ENCODE measurements at regions not wholly inside any gene's neighbourhood (a gene's known extent, or its start where the extent isn't known, plus 50 kb on each side); places are given as distances from the start of the nearest gene placed in this dataset.

- H3K9me3 ChIP-seq (ENCODE audit: control insufficient read depth, low read depth, low read length), result peaks cover 74% of the 10 kb centered on the region
- Mint-ChIP-seq H3K4me3 (no peak overlapping the region), H3K4me1 (no peaks in the 10 kb centered on the region), H3K9me3 (peaks cover 86 to 87% of the 10 kb centered on the region in 2 experiments), H3K36me3 (ENCODE audit: insufficient read depth in 1 of 3, low read depth in 3 of 3) (peaks cover 0 to 19% (median 18%) of the 10 kb centered on the region in 3 experiments; a peak in 6 of 7 replicates), H3K27me3 (ENCODE audit: low read depth) (peaks cover 3% of the 10 kb centered on the region), H3K27ac (no peak overlapping the region)
- no peak overlapping the region for H3T11ph ChIP-seq (ENCODE audit: low read length)
- no peaks in the 10 kb centered on the region for H3K23me2 ChIP-seq (ENCODE audit: insufficient read length, low read depth, low read length, poor library complexity, severe bottlenecking)
- H3K79me1 ChIP-seq (ENCODE audit: insufficient read depth, low read depth, low read length, poor library complexity, severe bottlenecking), result no peaks in the 10 kb centered on the region
- no peak overlapping the region for H3K4ac ChIP-seq (ENCODE audit: low read depth, low read length)
- no peak for TF ChIP-seq CTCF (conservative IDR thresholded peaks at IDR 0.05)
- no peak overlapping the region for H4K5ac ChIP-seq (ENCODE audit: insufficient read length, low read depth, low read length)
- no peak overlapping the region for H3K4me2 ChIP-seq (ENCODE audit: insufficient read depth, insufficient read length, low read length)
- H3K18ac ChIP-seq (ENCODE audit: insufficient read length, low read depth, low read length), result no peak overlapping the region
- no peak overlapping the region for H3K56ac ChIP-seq (ENCODE audit: insufficient read length, low read depth, low read length)
- H3K27me3 ChIP-seq (ENCODE audit: insufficient read depth, low read length), result no peaks in the 10 kb centered on the region
- no peaks in the 10 kb centered on the region for H4K20me1 ChIP-seq (ENCODE audit: control insufficient read depth, insufficient read depth, insufficient read length)
- no peak overlapping the region for H4K8ac ChIP-seq (replicated peaks; ENCODE audit: insufficient read length, low read depth, low read length)
- no peak overlapping the region for H2BK12ac ChIP-seq (ENCODE audit: insufficient read length, low read depth, low read length)
- no CpG with 5 or more reads among the region's 15 CpGs for WGBS (ENCODE audit: extremely low coverage, insufficient read length, low lambda C conversion rate)
- DNase-seq, result no peak
- H2BK5ac ChIP-seq (ENCODE audit: insufficient read length, low read length), result no peak overlapping the region
- no peaks in the 10 kb centered on the region for H3K79me2 ChIP-seq (ENCODE audit: insufficient read depth, low read length)
- no peak overlapping the region for H3K14ac ChIP-seq (ENCODE audit: insufficient read depth, low read length)
- no peak overlapping the region for H2BK20ac ChIP-seq (ENCODE audit: low read depth, low read length, poor library complexity, severe bottlenecking)
- H3K9ac ChIP-seq (ENCODE audit: extremely low read depth, insufficient read length, low read length), result no peak overlapping the region
- no peak overlapping the region for H2BK120ac ChIP-seq (ENCODE audit: low read depth, low read length, poor library complexity, severe bottlenecking)
- no peak overlapping the region for H4K91ac ChIP-seq (ENCODE audit: insufficient read length, low read depth, low read length)
- H2AFZ ChIP-seq (ENCODE audit: low read length), result no peak overlapping the region
- no peak overlapping the region for H2AK5ac ChIP-seq (ENCODE audit: insufficient read length, low read length)
- H3K23ac ChIP-seq (ENCODE audit: insufficient read length, low read depth, low read length), result no peak overlapping the region
- no peaks in the 10 kb centered on the region for H3K4me1 ChIP-seq (ENCODE audit: insufficient read depth, low read length)
- H3K27ac ChIP-seq (ENCODE audit: insufficient read length, low read depth, low read length), result no peak overlapping the region
- no peak overlapping the region for H2BK15ac ChIP-seq (ENCODE audit: low read depth, low read length)
These were observed 1736.4 kb downstream of the TP53TG3F start for GRCh38 chr16:35195864-35196216.

Measured in H9 (cell line).